ENCODE measurements at regions not wholly inside any gene's neighbourhood (a gene's known extent, or its start where the extent isn't known, plus 50 kb on each side); places are given as distances from the start of the nearest gene placed in this dataset.
"Not testable (repeated sequence)": the region's sequence is repeated elsewhere in the genome, so short reads cannot be mapped to it uniquely, and the experiment has no call there.

DNA sequence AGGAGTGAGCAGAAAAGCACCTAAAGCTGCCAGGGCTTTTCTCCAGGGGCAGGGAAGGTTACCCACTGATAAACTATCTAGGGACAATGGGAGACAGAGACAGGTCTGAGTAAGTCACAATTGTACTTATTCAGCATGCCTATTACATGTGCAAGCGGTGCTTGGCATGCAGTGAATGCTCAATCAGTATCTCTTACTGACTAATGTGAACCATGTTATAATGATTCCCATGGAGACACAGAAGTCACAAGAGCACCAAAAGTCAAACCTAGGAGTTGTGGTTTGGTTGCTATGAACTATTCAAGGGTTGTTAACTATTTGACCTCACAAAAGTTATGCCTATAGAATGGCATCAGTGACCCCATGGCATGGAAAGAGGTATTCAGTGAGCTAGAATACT is 50.0 kb upstream of the RASGRP1 start:
- FAIRE-seq, result no peak

DNA sequence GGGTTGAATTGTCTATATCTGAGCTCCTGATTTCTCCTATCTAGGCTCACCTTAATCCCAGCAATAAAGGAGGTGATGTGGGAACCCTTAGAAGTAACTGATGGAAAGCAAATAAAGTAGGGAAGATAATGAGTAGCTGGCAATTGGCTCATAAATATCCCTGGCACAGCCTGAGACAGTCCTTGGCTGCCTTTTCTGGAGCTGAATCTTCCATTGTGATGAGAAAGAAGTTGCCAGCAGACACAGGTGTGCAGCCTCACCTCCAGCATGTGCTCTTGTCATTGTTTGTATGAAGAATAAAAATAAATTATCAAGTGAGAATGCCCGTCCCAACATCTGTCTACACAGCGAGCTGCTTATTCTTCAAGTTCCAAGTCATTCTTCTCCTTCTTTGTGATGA is 53.2 kb upstream of the RASGRP1 start:
- no peak for FAIRE-seq

DNA sequence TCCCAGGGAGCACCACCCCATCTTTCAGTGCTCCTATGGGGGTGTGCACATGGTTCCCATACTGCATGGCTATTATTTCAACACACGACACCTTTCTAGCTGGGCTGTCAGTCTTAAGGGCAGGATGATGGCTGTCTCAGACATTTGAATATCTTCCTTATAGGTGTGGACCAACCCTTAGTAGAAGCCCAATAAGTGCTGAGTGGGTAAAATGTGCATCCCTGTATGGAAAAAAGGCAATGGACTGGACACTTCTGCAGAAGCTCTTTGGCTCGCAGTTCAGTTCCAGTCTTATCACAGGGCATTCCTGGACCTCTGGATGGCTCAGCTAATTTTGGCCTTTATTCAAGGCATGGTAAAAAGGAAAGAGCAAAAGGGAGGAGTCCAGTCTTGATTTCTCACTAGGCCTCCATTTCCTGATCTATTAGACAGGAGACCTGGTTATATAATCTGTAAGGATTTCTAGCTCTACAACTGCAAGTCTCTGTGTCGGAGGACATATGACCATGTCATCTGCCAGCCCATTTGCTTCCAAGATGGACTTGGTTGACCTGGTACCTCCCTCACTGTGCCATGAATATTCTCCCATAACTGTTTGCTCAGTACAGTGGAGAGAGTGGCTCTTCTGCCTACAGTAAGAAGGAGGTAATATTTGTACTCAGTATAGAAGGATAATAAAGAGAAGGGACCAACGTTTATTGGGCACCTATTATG is 53.8 kb upstream of the RASGRP1 start:
- no peak for FAIRE-seq

DNA sequence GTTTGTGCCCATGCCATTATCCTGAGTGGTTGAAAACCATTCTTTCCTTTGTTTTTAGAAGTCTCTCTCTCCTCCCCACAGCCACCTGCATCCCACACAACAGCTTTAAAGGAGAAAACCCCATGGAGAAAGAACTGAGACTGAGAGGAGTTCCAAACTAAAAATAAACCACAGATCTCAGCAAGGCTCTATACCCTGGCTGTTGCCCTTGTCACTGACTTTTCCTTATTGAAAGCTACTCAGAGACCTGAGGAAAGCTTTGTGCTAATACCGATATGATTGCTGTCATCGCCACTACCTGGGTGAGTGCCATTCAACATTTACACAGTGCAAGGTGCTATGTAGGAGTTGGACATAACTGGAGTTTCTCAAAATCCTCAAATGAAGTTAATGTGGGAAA is 55.5 kb upstream of the RASGRP1 start:
- FAIRE-seq, result no peak

DNA sequence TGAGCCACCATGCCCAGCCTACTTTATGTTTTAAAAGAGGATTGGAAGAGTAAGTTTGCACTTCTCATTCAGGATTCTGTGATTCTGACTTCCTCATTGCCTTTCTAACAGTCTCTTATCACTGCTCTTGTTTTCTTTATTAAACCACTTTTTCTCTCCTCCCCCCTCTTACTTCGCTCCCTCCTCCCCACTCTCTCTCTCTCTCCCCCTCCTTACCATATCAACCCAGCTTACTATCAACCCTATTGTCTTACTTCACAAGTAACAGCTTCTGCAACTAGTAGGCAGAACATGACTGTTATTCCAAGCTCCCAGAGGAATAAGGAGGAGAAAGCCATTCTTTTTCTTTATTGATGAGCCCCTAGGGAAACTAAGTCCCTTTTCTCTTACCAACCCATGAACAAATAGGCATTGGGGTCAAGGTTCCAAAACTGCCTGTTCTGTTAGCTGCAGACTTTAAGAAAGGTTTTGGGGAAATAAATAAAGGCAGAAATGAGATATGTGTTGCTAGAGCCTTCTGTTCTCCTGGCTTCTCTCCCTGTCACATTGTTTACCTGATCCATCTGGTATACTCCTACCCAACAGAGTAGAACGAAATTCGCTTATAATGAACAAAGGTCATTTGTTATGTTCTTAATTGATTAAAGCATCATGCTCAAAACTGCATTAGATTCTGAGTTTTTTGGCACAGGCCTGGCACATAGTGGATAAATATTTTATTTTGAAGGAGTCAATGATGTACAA is 56.4 kb upstream of the RASGRP1 start:
- no peak for FAIRE-seq

DNA sequence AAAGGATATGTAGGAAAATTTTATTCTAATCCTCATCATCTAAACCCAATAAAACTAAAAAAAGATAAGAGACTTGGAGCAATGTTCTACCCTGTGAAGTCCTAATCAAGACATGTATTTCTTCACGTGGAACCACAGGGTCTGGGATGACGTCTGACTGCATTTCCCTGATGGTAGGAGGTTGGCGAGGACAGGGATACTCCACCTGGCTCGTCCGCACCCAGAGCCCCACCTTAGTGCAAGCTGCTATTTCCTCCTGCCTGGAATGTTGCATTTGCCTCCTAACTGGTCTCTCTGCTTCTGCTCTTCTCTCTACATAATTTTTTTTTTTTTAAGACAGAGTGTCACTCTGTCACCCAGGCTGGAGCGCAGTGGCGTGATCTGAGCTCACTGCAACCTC is 57.7 kb upstream of the RASGRP1 start:
- no peak for FAIRE-seq

DNA sequence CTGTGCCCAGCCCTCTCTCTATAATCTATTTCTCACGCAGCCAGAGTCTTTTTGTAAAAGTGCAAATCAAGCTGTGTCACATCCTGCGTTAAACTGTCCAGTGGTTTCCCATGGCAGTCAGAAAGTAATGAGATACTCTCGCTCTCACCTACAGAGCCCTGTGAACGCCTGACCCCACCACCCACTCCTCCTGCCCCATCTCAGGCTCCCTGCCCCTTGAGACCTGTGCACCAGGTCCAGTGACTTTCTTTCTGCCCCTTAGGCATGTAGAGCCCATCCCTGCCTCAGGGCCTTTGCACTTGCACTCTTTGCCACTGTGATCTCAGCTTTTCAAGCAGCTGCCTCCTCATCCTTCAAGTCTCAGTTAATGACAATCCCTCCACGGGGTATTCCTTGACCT is 58.3 kb upstream of the RASGRP1 start:
- FAIRE-seq, result no peak

DNA sequence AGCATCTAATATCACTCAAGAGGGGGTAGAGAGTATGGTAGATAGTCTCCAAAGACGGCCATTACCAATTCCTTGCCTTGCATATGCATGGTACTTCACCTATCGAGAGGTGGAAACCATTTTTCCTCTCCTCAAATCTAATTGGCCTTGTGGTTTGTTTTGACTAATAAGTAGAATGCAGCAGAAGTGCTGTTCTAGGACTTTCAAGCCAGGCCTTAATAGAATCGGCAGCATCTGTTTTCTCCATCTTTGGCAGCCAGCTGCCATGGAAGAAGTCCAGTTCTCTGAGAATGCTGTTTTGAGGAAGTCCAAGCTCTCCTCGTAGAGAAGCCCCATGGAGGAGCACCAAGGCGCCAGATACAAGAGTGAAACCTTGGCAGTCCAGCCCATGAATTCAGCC is 59.1 kb upstream of the RASGRP1 start:
- FAIRE-seq, result no peak

DNA sequence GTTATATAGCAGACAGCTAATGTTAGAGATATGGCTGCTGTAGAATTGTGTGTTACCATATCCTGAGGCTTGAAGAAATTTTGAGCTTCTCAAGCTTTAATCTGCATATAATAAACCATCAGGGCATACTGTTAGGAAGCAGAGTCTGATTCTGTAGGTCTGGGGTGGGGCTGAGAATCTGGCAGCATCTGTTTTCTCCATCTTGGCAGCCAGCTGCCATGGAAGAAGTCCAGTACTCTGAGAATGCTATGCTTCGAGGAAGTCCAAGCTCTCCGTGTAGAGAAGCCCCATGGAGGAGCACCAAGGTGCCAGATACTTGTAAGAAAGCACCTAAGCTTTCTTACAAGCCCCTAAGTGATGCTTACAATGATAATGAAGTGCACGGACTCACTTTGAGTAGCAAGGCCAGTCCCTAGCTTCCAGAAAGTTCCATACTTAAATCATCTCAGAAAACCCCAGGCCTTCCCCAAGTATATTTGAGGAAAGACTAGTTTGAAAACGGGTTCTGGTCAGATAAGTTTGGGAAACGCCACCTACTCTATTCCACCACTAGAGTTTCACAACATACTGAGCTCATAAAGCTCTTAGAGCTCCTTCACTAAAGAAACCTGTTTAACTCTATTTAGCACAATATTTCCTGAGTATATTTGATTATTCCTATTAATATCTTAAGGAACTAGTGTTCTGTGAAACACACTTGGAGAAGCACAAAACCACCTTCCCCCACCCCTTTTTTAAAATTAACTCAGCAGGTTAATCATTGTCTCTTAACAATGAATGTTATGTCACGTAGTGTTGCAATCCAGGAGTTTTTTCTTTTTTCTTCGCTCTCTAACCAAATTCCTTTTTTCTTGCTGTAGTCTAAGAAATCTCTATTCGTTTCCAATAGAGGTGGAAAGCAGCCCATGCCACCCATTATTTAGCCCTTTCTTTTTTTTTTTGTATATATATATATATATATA is 59.9 kb upstream of the RASGRP1 start:
- FAIRE-seq, result no peak

DNA sequence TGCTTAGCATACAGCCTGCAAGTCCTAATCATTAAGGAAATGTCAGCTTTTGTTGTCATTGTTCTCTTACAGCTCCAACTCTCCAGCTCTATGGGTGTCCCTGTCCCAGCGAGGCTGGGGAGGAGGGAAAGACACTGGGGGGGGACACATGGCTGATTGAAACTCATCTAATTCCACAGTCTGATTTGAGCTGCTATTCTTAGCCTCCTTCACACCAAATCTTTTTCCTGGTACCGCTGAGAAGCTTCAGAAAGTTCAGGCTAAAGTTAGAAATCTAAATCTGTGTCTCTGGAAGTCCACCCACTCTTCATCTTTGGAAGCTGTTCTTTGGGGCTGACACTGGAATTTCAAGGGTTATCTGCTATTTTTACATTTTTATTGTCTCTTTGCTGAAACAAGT is 61.3 kb upstream of the RASGRP1 start:
- no peak for FAIRE-seq

DNA sequence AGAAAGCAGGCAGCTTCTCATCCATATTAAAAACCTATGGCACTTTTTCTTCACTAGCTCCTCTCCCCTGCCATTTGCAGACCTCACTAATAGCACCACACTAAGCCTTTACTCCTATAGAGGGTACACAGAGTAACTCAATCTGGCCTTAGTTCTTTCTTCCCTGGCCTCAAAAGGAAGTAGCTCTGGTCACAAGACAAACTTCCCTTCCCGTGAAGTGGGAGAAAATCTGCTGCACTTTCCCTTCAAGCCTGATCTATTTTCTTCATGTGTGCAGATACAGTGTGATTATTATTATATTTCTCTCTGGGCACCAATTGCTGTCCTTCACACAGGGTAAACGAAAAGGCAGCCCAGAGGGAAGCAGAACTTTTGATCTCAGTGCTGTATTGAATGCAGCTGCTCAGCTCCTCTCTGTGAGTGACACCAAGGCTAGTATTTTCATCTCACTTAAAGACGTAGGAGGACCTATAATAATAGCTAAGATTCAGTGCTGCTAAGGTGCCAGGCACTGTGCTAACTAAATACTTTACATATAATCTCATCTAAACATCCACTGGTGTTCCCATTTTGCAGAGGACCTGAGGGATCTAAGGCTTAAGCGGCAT is 61.9 kb upstream of the RASGRP1 start:
- no peak for FAIRE-seq

DNA sequence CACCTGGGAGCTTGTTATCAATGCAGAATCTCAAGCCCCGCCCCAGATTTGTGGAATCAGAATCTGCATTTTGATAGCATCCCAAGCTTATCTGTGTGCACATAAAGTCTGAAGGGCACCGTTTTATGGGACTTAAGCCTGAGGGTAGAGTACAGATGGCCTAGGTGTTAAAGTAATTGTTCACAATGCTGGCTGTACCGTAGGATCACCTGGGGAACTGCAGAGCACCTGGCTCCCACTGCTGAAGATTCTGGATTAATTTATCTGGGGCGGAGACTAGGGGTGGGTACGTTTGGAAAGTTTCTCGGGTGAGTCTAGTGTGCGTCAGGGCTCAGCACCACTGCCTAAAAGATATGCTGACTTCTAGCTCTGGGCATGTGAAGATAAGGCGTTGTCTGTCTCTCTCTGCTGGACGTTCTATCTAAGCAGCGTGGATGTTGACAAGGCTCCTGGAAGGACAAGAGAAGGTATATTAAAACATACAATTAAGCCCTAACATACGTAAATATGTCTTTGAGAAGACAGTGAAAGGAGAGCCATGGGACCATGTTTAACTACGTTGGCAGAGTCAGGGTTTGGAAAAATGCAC is 63.2 kb upstream of the RASGRP1 start:
- no peak for FAIRE-seq

DNA sequence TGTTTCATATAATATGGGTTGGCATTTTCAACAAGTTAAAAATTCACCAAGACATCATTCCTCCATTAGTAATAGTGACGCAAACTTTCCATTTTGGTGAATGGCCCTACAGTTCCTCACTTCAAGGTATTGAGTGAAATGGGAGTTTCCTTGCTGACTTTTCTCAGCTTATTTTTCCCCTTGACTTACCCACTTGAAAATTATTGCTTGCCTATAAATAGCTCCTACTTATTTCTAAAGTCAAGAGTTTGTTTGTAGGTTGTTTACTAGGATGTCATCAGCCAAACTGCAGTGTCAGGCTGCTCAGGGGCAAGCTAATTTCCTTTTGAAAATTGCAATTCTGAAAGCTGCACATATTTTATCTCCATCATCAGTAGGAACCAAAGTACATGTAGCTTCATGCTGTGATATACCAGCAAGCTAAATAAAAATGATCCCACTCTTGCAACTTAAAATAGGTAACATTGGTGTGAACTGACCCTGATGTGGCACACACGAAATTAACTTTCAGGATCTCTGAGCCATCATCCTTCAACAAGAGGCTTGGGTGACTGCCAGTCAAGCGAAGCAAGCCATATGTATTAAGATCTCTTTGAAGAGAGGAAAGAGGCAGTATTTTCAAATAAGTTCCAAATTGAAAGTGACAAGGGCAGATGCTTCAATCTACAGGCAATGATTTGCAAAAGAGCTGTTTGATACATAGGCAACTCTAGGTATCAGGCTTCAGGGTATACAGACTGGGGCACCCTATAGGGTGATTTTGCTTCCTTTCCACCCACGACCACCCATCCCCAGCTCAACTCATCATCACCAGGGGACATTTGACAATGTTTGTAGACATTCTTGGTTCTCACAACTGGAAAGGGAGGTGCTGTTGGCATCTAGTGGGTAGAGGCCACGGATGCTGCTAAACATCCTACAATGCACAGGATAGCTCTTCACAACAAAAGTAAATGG is 66.8 kb upstream of the RASGRP1 start:
- FAIRE-seq, result no peak

DNA sequence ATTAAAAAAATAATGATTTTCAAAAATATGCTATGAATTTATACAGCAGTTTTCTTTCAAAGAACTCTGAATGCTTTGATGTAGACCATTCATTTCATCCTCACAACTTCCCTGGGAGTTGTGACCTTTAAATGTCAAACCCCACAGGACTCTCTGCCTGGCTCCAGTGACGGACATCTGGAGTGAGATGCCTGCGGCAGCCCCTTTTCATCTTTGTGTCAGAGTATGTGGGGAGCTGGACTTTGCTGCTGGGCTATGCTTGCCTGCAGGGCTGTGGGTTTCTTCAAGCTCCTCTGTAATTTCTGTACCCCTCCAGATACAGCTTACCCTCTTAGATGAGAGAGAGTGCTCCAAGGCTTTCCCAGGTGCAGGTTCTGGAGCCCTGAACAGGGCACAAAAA is 70.6 kb upstream of the RASGRP1 start:
- FAIRE-seq, result no peak

DNA sequence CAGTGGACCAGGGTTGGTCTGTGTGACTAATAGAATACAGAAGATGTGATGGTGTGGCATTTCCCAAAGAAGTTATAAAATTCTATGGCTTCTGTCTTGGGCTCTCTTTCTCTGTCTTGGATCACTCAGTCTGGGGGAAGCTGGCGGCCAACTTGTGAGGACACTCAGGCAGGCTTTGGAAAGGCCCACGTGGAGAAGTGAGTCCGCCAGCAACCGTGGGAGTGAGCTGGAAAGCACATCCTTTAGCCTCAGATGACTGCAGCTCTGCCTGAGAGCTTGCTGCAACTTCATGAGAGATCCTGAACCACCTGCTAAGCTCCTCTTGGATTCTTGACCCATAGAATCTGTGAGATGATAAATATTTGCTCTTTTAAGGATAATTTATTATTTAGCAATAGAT is 72.0 kb upstream of the RASGRP1 start:
- no peak for FAIRE-seq

DNA sequence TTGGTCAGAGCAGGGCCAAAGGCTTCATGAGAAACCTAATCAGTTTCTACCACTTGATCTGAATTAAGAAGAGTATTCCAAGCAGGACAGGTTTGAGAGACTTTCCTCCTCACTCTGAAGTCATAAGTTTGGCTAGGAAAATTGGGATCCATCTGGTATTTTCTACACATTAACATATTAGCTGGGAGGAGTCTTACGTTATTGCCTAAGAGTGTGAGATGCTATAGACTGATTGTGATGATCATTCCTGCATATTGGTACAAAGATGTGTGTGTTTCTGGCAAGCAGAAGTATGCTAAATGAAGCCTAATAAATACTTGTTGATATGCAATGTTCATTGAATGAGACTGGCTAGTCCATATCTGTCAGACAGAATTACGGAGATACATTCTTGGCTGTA is 73.5 kb upstream of the RASGRP1 start:
- FAIRE-seq, result no peak

DNA sequence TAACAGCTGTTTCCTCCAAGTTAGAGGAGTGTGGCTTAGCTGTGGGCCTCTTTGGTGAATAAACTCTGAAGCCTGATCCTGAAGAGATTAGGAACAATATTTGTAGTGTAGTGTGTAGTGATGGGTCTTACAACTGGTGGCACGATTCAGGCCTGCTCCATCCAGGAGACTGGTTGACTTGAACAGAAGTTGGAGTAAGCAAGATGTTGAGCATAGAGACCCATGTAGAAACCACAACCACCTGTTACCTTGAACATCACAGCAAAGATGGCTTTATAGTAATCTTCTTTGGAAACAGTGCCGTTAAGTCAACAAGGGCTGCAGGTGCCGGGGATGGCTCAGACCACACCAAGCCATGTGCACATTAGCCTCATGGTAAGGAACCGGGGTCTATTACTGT is 74.2 kb upstream of the RASGRP1 start:
- no peak for FAIRE-seq

DNA sequence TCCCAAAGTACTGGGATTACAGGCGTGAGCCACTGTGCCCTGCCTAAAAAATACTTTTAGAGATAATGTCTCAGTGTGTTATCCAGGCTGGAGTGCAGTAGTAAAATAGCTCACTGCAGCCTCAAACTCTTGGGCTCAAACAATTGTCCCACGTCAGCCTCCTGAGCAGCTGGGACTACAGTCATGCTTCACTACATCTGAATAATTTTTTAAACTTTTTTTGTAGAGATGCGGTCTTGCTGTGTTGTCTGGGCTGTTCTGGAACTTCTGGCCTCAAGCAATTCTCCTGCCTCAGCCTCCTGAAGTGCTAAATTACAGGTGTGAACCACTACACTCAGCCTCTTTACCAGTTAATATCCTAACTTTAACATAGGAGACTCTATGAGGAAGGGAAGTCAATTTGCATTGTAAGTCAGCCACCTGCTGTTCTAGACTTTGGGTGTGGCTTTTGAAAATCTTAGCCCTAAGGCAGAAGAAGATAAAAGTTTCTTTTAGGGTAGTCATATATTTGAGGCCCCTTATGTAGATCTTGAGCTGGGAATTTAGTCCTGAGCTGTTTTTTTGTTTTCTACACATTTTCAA is 78.2 kb upstream of the RASGRP1 start:
- FAIRE-seq, result no peak

DNA sequence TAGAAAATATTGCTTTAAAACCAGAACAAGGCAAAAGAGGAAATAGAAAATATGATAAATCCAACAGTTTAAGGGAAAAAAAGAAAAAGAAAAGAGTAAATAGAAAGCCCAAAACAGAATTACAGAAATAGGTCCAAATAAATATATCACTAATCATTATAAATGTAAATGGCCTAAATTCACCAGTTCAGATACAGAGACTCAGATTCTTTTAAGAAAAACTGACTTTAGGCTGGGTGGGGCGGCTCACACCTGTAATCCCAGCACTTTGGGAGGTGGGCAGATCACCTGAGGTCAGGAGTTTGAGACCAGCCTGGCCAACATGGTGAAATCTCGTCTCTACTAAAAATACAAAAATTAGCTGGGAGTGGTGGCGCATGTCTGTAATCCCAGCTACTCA is 79.7 kb upstream of the RASGRP1 start:
- FAIRE-seq, result not testable (repeated sequence)

DNA sequence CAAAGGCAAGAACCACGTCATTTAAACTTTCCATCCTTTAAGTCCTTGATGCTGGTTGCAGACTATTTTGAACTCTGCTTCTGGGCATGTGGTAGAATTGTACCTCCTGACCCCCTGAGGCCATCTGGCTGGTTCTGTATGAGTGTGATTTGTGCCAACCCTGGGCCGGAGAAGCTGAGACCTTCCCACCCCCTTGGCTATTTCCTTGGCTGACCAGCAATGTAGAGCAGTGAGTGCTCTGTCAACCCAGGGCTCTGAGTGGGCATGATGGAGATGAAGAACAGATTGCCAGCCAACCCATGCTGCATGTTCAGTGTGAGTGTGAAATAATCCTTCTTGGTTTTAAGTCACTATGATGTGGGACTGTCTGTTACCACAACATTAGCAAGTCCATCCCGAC is 82.1 kb upstream of the RASGRP1 start:
- no peak for FAIRE-seq

DNA sequence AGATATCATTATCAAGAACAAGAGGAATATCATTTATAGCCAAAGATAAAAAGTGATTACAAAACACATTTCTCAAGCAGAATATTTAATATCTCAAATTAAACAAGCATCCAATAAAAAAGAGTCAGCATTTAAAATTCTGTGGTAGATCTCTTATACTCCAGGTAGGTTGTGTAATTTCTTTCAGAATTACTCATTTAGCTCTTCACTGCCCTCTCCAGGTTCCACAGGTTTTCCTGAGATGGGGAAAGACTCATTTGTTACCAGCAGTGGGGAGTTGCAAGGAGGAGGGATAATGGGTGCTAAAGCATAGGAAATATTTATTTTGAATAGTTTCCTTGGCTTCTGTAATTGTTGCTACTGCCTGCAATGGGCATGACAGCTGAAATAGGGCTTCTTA is 83.1 kb upstream of the RASGRP1 start:
- peak; percentile 88 for FAIRE-seq
